ENCODE measurements at regions not wholly inside any gene's neighbourhood (a gene's known extent, or its start where the extent isn't known, plus 50 kb on each side); places are given as distances from the start of the nearest gene placed in this dataset.

DNA sequence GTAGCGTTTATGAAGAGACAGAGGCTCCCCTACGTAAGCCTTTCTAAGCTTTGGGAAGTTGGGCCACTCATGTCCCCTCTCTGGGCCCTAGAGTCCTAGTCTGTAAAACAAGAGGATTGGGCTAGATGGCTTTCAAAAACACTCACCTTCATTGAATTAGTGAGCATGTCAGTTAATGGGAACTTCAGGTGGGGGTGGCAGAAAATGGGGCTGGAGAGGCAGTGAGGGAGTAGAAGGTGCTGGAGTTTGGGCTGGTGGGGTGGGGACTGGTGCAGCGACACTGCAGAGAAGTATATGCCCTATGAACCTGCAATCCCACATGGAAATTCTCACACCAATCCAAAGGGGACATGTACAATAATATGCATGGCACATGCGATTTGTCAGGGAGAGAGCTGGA lies 182.7 kb downstream of the C1orf94 start:
- Histone ChIP-seq H3K79me2 (no peaks in the 10 kb centered on the region), H3K4me1 (no peaks in the 10 kb centered on the region), H3K9ac (no peak overlapping the region), H3K27ac (no peak overlapping the region), H3K9me3 (ENCODE audit: control insufficient read depth, low read length) (no peaks in the 10 kb centered on the region), H2AFZ (no peak overlapping the region), H3K4me3 (ENCODE audit: low read depth, low read length) (no peak overlapping the region), H3K4me2 (ENCODE audit: low read length) (no peak overlapping the region), H3K27me3 (ENCODE audit: control insufficient read depth, insufficient read depth, low read length) (no peaks in the 10 kb centered on the region), H3K36me3 (ENCODE audit: control insufficient read depth, insufficient read depth, low read length) (no peaks in the 10 kb centered on the region)
- TF ChIP-seq, protein P1, sequence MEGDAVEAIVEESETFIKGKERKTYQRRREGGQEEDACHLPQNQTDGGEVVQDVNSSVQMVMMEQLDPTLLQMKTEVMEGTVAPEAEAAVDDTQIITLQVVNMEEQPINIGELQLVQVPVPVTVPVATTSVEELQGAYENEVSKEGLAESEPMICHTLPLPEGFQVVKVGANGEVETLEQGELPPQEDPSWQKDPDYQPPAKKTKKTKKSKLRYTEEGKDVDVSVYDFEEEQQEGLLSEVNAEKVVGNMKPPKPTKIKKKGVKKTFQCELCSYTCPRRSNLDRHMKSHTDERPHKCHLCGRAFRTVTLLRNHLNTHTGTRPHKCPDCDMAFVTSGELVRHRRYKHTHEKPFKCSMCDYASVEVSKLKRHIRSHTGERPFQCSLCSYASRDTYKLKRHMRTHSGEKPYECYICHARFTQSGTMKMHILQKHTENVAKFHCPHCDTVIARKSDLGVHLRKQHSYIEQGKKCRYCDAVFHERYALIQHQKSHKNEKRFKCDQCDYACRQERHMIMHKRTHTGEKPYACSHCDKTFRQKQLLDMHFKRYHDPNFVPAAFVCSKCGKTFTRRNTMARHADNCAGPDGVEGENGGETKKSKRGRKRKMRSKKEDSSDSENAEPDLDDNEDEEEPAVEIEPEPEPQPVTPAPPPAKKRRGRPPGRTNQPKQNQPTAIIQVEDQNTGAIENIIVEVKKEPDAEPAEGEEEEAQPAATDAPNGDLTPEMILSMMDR (IDR thresholded peaks at IDR 0.05), result no peak

DNA sequence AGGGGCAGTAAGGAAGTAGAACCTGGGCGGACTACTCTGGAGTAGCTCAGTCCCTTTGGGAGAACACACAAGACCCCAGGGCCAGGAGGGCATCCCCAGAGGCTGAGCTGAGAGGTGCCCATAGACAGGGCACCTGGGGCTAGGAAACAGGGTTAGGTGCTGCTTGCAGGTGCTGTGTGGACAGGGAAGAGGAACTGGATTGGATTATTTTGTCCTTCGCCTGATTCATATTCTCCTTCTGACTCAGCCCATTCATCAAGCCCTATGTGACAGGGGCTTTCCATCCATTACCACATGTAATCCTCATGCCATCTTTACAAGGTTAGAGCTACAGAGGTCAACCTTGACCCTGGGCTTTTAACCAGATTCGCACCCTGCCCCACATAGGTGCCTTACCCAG lies 183.9 kb downstream of the C1orf94 start:
- H3K9ac ChIP-seq, result no peak overlapping the region
- no peaks in the 10 kb centered on the region for H3K27me3 ChIP-seq (ENCODE audit: control insufficient read depth, insufficient read depth, low read length)
- no peaks in the 10 kb centered on the region for H3K4me1 ChIP-seq
- H3K36me3 ChIP-seq (ENCODE audit: control insufficient read depth, insufficient read depth, low read length), result no peaks in the 10 kb centered on the region
- no peak overlapping the region for H3K4me2 ChIP-seq (ENCODE audit: low read length)
- no peak overlapping the region for H2AFZ ChIP-seq
- H3K4me3 ChIP-seq (ENCODE audit: low read depth, low read length), result no peak overlapping the region
- H3K79me2 ChIP-seq, result no peaks in the 10 kb centered on the region
- H3K27ac ChIP-seq, result no peak overlapping the region
- H3K9me3 ChIP-seq (ENCODE audit: control insufficient read depth, low read length), result no peaks in the 10 kb centered on the region
- TF ChIP-seq, protein P1 (IDR thresholded peaks at IDR 0.05), result no peak

GRCh38 chr1:34361121-34361520 lies 184.4 kb downstream of the C1orf94 start:
- Histone ChIP-seq H3K4me1 (no peaks in the 10 kb centered on the region), H2AFZ (no peak overlapping the region), H3K4me2 (ENCODE audit: low read length) (no peak overlapping the region), H3K36me3 (ENCODE audit: control insufficient read depth, insufficient read depth, low read length) (no peaks in the 10 kb centered on the region), H3K9ac (no peak overlapping the region), H3K9me3 (ENCODE audit: control insufficient read depth, low read length) (no peaks in the 10 kb centered on the region), H3K79me2 (no peaks in the 10 kb centered on the region), H3K27me3 (ENCODE audit: control insufficient read depth, insufficient read depth, low read length) (no peaks in the 10 kb centered on the region), H3K27ac (no peak overlapping the region), H3K4me3 (ENCODE audit: low read depth, low read length) (no peak overlapping the region)
- TF ChIP-seq, protein P1 (IDR thresholded peaks at IDR 0.05), result no peak

DNA sequence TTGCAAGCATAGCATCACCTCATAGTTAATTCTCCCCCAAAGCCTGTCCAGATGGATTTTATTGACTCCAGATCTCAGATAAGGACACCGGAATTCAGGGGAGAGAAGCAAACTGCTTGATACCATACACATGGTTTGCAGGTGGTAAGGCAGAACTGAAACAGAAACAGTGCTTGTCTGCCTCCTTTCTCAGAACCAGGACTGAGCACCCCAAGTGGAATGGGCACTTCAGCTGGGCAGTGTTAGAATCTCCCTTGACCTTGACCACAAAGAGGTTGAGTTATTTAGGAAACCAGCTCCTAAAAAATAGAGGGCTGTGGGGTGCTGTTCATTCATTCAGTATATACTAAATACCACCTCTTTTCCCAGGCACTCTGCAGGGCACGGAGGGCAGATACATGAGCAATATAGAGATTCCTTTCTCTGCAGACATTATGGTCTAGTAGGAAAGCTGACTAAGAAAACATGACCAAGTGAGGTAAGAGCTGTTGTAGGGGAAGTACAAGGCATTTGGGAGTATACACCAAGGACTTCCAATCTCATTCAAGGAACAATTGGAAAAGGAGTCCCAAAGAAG lies 185.2 kb downstream of the C1orf94 start:
- H3K27me3 ChIP-seq (ENCODE audit: control insufficient read depth, insufficient read depth, low read length), result no peaks in the 10 kb centered on the region
- H3K27ac ChIP-seq, result no peak overlapping the region
- TF ChIP-seq, protein P1 (IDR thresholded peaks at IDR 0.05), result no peak

DNA sequence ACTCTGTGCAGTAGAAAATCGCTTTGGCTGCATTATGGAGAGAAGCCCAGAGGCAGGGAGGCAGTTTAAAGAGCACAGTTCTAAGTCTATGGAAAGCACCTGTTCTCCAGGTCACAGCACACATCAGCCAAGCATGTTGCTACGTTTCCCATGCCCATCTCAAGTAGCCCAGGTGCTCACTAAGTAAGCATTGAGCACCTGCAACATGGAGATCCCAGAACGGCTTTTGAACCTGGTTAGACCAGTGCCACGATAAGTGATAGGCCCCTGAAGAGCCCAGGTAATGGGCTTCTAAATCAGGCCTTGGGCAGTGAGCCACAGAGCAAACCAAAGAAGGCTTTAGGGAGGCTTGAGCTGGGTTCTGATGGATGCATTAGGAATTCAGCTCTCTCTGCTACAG lies 186.2 kb downstream of the C1orf94 start:
- H3K4me1 ChIP-seq, result no peaks in the 10 kb centered on the region
- no peaks in the 10 kb centered on the region for H3K27me3 ChIP-seq (ENCODE audit: control insufficient read depth, insufficient read depth, low read length)
- H3K27ac ChIP-seq, result no peak overlapping the region
- H3K4me3 ChIP-seq (ENCODE audit: low read depth, low read length), result no peak overlapping the region
- no peaks in the 10 kb centered on the region for H3K79me2 ChIP-seq
- H2AFZ ChIP-seq, result no peak overlapping the region
- H3K9ac ChIP-seq, result no peak overlapping the region
- TF ChIP-seq, protein P1 (IDR thresholded peaks at IDR 0.05), result no peak
- no peaks in the 10 kb centered on the region for H3K36me3 ChIP-seq (ENCODE audit: control insufficient read depth, insufficient read depth, low read length)
- no peaks in the 10 kb centered on the region for H3K9me3 ChIP-seq (ENCODE audit: control insufficient read depth, low read length)
- H3K4me2 ChIP-seq (ENCODE audit: low read length), result no peak overlapping the region

More for the DNA sequence above, 185.2 kb downstream of the C1orf94 start:
- Histone ChIP-seq H3K79me2 (no peaks in the 10 kb centered on the region), H3K4me1 (no peaks in the 10 kb centered on the region), H3K9me3 (ENCODE audit: control insufficient read depth, low read length) (no peaks in the 10 kb centered on the region), H3K36me3 (ENCODE audit: control insufficient read depth, insufficient read depth, low read length) (no peaks in the 10 kb centered on the region), H3K9ac (no peak overlapping the region), H3K4me2 (ENCODE audit: low read length) (no peak overlapping the region), H3K4me3 (ENCODE audit: low read depth, low read length) (no peak overlapping the region), H2AFZ (no peak overlapping the region)

All from parathyroid adenoma (tissue), 2 donors.